H1 (cell line): ENCODE measurements at regions not wholly inside any gene's neighbourhood (a gene's known extent, or its start where the extent isn't known, plus 50 kb on each side); places are given as distances from the start of the nearest gene placed in this dataset.

Experiments
- BACH1 ChIP-seq: IDR thresholded peaks from 2 replicates; pipeline ENCODE4 v1.6.1; 2012; ENCODE audit warnings: low read length, improper control_type of control experiment
- GABPA ChIP-seq: IDR thresholded peaks from 2 replicates; pipeline ENCODE4 v1.6.1; 2011; ENCODE audit warnings: mild to moderate bottlenecking, low read length, moderate library complexity, borderline replicate concordance; ENCODE audit not compliant: insufficient read depth
- TBP ChIP-seq: IDR thresholded peaks from 2 replicates; pipeline ENCODE4 v1.6.1; 2011; ENCODE audit warnings: low read depth, low read length, improper control_type of control experiment
- TCF12 ChIP-seq: IDR thresholded peaks from 2 replicates; pipeline ENCODE4 v1.6.1; 2011; ENCODE audit warnings: low read depth, mild to moderate bottlenecking, low read length
- TF ChIP-seq, protein P1 (sequence below), 3 experiments: IDR thresholded peaks; 1 replicate in 2 of 3; 2 replicates in 1 of 3; pipeline versions ENCODE4 v1.5.1 to v1.6.1; 2011; ENCODE audit warnings: low read length in 3 of 3, mild to moderate bottlenecking in 3 of 3, inconsistent platforms in 2 of 3, low read depth in 1 of 3, moderate library complexity in 1 of 3; ENCODE audit not compliant: insufficient read depth in 1 of 3; ENCODE audit errors: control extremely low read depth in 1 of 3
- TF ChIP-seq, protein P2 (sequence below): fragments of 300-600 bp; sonication (generic); IDR thresholded peaks from 2 replicates; pipeline ENCODE4 v1.7.1; 2012; ENCODE audit warnings: low read length, moderate library complexity, mild to moderate bottlenecking, inconsistent platforms; ENCODE audit not compliant: insufficient replicate concordance

DNA sequence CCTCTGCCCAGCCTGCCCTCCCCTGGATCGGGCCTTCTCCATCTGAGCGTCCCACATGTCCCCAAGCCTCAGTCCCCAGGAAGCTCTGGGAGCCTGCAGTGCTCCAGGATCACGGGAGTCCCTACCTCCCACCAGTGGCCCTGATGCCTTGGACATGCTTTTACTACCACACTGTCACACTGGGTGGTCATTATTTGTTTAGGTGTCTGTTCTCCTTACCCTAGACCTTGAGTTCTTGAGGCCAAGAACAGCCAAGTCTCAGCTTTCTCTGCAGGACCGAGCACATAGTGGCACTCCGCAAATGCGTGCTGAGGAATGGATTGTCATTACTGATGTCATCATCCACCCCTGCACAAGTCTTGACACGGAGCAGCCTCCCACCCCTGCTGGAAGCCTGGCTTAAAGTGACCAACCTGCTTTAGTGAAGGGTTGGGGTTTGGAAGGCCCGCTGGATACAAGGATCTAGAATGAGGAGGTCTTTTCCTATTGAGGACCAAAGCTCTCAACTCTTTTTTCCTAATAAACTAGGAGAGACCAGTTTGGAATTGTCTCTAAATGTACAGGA is 132.9 kb upstream of the CRHR1 start (continued):
- TF ChIP-seq GABPA (no peak), TBP (no peak), TCF12 (no peak), BACH1 (no peak)
- TF ChIP-seq, protein P1, sequence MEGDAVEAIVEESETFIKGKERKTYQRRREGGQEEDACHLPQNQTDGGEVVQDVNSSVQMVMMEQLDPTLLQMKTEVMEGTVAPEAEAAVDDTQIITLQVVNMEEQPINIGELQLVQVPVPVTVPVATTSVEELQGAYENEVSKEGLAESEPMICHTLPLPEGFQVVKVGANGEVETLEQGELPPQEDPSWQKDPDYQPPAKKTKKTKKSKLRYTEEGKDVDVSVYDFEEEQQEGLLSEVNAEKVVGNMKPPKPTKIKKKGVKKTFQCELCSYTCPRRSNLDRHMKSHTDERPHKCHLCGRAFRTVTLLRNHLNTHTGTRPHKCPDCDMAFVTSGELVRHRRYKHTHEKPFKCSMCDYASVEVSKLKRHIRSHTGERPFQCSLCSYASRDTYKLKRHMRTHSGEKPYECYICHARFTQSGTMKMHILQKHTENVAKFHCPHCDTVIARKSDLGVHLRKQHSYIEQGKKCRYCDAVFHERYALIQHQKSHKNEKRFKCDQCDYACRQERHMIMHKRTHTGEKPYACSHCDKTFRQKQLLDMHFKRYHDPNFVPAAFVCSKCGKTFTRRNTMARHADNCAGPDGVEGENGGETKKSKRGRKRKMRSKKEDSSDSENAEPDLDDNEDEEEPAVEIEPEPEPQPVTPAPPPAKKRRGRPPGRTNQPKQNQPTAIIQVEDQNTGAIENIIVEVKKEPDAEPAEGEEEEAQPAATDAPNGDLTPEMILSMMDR (IDR thresholded peaks at IDR 0.05; ENCODE audit: control extremely low read depth in 1 of 3, insufficient read depth in 1 of 3, low read depth in 1 of 3, low read length in 3 of 3): no peak
- TF ChIP-seq, protein P2, sequence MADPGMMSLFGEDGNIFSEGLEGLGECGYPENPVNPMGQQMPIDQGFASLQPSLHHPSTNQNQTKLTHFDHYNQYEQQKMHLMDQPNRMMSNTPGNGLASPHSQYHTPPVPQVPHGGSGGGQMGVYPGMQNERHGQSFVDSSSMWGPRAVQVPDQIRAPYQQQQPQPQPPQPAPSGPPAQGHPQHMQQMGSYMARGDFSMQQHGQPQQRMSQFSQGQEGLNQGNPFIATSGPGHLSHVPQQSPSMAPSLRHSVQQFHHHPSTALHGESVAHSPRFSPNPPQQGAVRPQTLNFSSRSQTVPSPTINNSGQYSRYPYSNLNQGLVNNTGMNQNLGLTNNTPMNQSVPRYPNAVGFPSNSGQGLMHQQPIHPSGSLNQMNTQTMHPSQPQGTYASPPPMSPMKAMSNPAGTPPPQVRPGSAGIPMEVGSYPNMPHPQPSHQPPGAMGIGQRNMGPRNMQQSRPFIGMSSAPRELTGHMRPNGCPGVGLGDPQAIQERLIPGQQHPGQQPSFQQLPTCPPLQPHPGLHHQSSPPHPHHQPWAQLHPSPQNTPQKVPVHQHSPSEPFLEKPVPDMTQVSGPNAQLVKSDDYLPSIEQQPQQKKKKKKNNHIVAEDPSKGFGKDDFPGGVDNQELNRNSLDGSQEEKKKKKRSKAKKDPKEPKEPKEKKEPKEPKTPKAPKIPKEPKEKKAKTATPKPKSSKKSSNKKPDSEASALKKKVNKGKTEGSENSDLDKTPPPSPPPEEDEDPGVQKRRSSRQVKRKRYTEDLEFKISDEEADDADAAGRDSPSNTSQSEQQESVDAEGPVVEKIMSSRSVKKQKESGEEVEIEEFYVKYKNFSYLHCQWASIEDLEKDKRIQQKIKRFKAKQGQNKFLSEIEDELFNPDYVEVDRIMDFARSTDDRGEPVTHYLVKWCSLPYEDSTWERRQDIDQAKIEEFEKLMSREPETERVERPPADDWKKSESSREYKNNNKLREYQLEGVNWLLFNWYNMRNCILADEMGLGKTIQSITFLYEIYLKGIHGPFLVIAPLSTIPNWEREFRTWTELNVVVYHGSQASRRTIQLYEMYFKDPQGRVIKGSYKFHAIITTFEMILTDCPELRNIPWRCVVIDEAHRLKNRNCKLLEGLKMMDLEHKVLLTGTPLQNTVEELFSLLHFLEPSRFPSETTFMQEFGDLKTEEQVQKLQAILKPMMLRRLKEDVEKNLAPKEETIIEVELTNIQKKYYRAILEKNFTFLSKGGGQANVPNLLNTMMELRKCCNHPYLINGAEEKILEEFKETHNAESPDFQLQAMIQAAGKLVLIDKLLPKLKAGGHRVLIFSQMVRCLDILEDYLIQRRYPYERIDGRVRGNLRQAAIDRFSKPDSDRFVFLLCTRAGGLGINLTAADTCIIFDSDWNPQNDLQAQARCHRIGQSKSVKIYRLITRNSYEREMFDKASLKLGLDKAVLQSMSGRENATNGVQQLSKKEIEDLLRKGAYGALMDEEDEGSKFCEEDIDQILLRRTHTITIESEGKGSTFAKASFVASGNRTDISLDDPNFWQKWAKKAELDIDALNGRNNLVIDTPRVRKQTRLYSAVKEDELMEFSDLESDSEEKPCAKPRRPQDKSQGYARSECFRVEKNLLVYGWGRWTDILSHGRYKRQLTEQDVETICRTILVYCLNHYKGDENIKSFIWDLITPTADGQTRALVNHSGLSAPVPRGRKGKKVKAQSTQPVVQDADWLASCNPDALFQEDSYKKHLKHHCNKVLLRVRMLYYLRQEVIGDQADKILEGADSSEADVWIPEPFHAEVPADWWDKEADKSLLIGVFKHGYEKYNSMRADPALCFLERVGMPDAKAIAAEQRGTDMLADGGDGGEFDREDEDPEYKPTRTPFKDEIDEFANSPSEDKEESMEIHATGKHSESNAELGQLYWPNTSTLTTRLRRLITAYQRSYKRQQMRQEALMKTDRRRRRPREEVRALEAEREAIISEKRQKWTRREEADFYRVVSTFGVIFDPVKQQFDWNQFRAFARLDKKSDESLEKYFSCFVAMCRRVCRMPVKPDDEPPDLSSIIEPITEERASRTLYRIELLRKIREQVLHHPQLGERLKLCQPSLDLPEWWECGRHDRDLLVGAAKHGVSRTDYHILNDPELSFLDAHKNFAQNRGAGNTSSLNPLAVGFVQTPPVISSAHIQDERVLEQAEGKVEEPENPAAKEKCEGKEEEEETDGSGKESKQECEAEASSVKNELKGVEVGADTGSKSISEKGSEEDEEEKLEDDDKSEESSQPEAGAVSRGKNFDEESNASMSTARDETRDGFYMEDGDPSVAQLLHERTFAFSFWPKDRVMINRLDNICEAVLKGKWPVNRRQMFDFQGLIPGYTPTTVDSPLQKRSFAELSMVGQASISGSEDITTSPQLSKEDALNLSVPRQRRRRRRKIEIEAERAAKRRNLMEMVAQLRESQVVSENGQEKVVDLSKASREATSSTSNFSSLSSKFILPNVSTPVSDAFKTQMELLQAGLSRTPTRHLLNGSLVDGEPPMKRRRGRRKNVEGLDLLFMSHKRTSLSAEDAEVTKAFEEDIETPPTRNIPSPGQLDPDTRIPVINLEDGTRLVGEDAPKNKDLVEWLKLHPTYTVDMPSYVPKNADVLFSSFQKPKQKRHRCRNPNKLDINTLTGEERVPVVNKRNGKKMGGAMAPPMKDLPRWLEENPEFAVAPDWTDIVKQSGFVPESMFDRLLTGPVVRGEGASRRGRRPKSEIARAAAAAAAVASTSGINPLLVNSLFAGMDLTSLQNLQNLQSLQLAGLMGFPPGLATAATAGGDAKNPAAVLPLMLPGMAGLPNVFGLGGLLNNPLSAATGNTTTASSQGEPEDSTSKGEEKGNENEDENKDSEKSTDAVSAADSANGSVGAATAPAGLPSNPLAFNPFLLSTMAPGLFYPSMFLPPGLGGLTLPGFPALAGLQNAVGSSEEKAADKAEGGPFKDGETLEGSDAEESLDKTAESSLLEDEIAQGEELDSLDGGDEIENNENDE: no peak
